GM21717 (cell line): ENCODE measurements at regions not wholly inside any gene's neighbourhood (a gene's known extent, or its start where the extent isn't known, plus 50 kb on each side); places are given as distances from the start of the nearest gene placed in this dataset.
"Not testable (repeated sequence)": the region's sequence is repeated elsewhere in the genome, so short reads cannot be mapped to it uniquely, and the experiment has no call there.

Experiments used
- ATAC-seq: cut with Tn5 transposase; IDR thresholded peaks from one replicate; pipeline ENCODE4 v1.9.1; 2021; ENCODE audit warnings: mild to moderate bottlenecking, moderate library complexity; ENCODE audit not compliant: unreplicated experiment

DNA sequence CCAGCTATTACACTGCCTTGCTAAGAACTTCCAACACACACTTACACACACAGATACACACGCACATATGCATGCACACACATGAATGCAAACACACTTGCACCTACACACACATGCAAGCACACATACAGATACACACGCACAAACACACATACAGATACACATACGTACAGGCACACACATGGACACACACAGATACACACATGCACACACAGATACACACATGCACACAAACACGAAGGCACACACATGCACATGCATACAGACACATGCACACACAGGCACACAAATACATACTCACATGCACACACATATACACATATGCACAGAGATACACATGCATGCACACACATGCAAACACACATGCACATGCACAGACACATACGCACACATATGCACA lies 284.3 kb upstream of the FRG2C start:
- not testable (repeated sequence) for ATAC-seq

- no peak for ATAC-seq
These were observed 283.8 kb upstream of the FRG2C start for GRCh38 chr3:75380276-75380771.

GRCh38 chr3:75384016-75384415 lies 280.1 kb upstream of the FRG2C start:
- not testable (repeated sequence) for ATAC-seq

- not testable (repeated sequence) for ATAC-seq
These were observed 275.5 kb upstream of the FRG2C start for GRCh38 chr3:75388486-75389124.

GRCh38 chr3:75393288-75393694 lies 270.8 kb upstream of the FRG2C start:
- not testable (repeated sequence) for ATAC-seq

DNA sequence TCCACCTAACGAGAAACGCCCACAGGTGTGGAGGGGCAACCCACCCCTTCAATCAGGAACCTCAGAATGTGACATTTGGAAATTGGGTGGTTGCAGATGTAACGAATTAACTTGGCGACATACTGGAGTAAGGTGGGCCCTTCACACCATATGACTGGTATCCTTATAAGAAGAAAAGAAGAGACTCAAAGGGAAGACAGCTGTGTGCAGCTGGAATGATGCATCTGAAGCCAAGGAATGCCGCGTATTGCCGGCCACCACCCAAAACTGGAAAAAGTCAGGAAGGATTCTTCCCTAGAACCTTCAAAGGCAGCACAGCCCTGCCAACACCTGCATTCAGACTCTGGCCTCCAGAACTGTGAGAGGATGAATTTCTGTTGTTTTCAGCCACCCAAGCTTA lies 270.0 kb upstream of the FRG2C start:
- ATAC-seq = not testable (repeated sequence)

GRCh38 chr3:75394562-75395360 lies 269.4 kb upstream of the FRG2C start:
- not testable (repeated sequence) for ATAC-seq

DNA sequence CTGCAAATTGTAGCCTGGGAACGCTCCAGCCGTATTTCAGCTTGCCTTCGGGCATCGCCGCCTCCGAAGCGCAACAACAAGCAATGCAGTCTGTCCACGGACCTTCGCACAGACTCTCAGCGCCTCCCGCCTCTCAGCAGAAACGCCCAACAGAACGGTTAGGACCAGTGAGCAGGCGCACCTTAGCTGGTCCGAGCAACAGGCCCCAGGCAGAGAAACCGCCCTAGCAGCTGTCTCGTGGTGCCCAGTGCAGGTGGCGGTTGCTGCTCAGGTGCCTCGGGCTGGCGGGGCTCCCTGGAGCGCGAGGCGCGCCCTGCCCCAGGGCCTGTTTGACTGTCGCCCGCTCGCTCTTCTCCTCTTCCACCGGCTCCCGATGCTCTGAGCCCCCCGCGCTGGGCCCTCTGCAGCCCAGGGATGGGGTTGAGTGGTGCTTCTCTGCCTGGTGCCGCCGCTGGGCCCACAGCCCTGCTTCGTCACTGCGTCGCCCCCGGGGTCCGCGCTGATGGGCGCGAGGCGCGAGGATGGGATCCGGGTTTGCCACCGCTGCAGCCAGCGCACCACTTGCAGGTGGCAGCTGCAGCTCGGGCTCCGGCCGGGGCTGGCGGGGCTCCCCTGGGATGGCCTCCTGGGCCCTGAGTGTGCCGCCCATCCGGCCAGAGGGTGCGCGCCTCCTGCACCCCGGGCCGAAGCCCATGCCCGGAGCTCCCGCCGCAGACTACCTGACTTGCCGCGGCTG lies 268.4 kb upstream of the FRG2C start:
- no peak for ATAC-seq

- no peak for ATAC-seq
These were observed 267.8 kb upstream of the FRG2C start for GRCh38 chr3:75396316-75396802.

- ATAC-seq = not testable (repeated sequence)
These were observed 266.6 kb upstream of the FRG2C start for GRCh38 chr3:75397486-75397885.

DNA sequence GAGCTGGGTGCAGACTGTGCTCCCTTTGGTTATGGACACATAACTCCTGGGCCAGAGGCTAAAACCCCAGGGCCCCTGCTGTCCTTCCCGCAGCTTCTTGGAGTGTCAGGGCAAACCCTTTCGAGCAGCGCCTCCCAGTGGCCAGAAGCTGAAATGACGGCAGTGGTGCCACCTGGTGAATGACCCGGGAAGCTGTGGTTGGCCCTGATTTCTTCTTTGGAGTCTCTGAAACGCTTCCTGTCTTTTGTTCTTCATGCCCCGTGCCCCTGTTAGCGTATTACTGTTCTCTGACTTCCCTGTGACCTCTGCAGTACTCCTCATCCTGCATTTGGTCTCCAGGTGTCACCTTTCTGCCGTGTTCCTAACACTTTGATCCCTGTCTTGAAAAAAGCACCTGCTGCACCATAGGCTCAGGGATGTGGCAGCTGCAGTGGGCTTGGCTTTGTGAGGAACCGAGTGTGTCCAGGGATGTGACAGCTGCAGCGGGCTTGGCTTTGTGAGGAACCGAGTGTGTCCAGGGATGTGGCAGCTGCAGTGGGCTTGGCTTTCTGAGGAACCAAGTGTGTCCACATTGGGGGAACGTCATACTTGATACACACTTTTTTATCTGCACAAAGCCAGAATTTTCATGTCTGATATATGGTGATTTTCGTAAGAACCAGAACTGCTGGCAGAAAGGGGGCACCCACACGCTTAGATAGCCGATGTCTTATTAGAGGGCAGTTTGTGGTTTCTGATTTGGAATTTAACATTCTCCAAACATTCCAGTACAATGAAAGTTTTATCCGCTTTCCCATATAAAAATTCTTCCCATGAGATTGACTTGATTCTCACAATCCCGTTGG lies 241.8 kb upstream of the FRG2C start:
- not testable (repeated sequence) for ATAC-seq

DNA sequence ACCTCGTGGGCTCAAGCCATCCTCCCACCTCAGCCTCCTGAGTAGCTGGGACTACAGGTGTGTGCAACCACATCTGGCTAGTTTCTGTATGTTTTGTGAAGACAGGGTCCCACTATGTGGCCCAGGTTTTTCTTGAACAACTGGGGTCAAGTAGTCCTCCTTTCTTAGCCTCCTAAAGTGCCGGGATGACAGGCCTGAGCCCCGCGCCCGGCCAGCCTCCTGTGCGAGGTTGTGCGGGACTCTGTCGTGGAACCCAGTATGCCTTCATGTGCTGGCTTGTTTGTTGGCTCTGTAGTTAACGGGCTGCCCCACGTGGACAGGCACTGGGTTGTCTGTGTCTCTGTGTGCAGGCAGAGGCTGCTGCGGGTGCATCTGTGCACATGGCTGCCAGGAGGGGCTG lies 238.7 kb upstream of the FRG2C start:
- not testable (repeated sequence) for ATAC-seq

- not testable (repeated sequence) for ATAC-seq
These were observed 236.6 kb upstream of the FRG2C start for GRCh38 chr3:75427486-75427885.

DNA sequence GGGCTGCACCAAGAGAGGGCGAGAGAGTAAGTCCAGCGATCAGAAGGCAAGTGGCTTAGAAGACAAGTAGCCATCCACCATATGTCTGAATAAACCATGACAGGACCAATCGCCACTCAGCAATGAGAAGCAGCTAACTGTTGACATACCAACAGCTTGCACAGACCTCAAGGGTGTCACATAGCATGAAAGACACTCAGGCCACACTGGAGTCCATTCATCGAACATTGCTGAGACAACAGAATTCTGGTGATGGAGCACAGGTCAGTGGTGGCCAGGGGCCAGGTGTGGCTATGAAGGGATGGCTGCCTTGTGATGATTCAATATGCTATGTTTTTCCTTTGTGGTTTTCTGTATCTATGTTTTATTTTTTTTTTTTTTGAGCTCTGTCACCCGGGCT lies 236.2 kb upstream of the FRG2C start:
- ATAC-seq = not testable (repeated sequence)

- not testable (repeated sequence) for ATAC-seq
These were observed 234.4 kb upstream of the FRG2C start for GRCh38 chr3:75429561-75430220.

GRCh38 chr3:75430406-75430805 lies 233.7 kb upstream of the FRG2C start:
- ATAC-seq = not testable (repeated sequence)

GRCh38 chr3:75431120-75431519 lies 233.0 kb upstream of the FRG2C start:
- not testable (repeated sequence) for ATAC-seq

GRCh38 chr3:75432466-75432865 lies 231.7 kb upstream of the FRG2C start:
- ATAC-seq = not testable (repeated sequence)

DNA sequence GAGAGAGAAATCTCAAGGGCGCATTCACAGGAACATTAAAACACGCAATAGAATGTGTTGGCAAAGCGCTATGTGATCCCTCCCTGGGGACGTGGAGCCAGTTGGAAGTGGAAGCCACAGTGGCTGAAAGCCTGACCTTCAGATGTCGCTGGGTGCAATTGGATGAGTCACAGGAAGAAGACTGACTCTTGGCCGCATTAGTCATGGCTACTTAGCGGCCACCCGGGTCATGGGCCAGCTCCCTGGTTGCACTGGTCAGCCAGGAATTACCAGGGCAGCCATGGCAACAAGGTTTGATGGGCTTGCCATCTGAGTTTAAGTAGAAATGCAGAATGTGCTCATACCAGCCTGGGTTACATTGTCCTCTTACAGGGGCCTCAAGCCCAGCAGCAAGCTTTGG lies 231.2 kb upstream of the FRG2C start:
- not testable (repeated sequence) for ATAC-seq

DNA sequence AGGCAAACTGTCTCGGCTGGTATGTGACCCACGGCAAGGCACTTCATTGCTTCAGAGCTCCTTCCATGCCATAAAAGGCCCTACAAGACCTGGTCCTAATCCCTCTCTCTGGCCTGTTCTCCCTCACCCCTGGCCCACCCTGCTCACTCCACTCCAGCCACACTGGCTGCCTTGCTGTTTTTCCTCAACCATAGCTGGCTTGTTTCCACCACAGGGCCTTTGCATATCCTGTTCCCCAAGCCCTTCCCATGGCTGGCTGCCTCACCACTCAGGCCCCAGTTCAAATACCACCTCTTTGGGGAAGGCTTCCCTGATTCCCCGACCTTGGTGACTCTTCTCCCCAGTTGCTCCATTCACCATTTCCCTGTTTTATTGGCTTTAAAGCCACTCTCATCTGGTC lies 230.8 kb upstream of the FRG2C start:
- not testable (repeated sequence) for ATAC-seq
